ENCODE measurements at regions not wholly inside any gene's neighbourhood (a gene's known extent, or its start where the extent isn't known, plus 50 kb on each side); places are given as distances from the start of the nearest gene placed in this dataset.

- H3K36me3 Mint-ChIP-seq, result no peaks in the 10 kb centered on the region
- H3K4me3 Mint-ChIP-seq, result no peak overlapping the region
- H3K4me2 ChIP-seq, result no peak overlapping the region
- no peaks in the 10 kb centered on the region for H3K9me3 ChIP-seq (ENCODE audit: low read depth)
- no peaks in the 10 kb centered on the region for H3K4me1 Mint-ChIP-seq
- no peaks in the 10 kb centered on the region for H3K79me2 ChIP-seq (ENCODE audit: low read depth)
- no peaks in the 10 kb centered on the region for H3K4me1 ChIP-seq
- H3K27ac Mint-ChIP-seq, result no peak overlapping the region
- no peaks in the 10 kb centered on the region for H3K9me3 Mint-ChIP-seq
- no peak overlapping the region for H3K27ac ChIP-seq
- H3K9ac ChIP-seq, result no peak overlapping the region
- DNase-seq (ENCODE audit: low spot score), result no peak
- peaks cover 3% of the 10 kb centered on the region for H3K27me3 Mint-ChIP-seq (ENCODE audit: insufficient read depth, low read depth)
- TF ChIP-seq EZH2phosphoT487 (IDR thresholded peaks at IDR 0.05), result no peak
- TF ChIP-seq CTCF (IDR thresholded peaks at IDR 0.05), result no peak
- TF ChIP-seq EZH2 (IDR thresholded peaks at IDR 0.05), result no peak
- no peak overlapping the region for H2AFZ ChIP-seq (replicated peaks)
- no peaks in the 10 kb centered on the region for H3F3A ChIP-seq (ENCODE audit: low read depth)
- no peak overlapping the region for H3K4me3 ChIP-seq
- H3K27me3 ChIP-seq, result no peaks in the 10 kb centered on the region
- H3K36me3 ChIP-seq, result no peaks in the 10 kb centered on the region
- H4K20me1 ChIP-seq (ENCODE audit: low read depth), result no peaks in the 10 kb centered on the region
These were observed 51.0 kb upstream of the ARL8B start for GRCh38 chr3:5071061-5071460.

GRCh38 chr3:5072100-5072816, 49.8 kb upstream of the ARL8B start:
- H3K4me2 ChIP-seq, result no peak overlapping the region
- H3K4me3 ChIP-seq, result no peak overlapping the region
- TF ChIP-seq CTCF (IDR thresholded peaks at IDR 0.05) (no peak), EZH2phosphoT487 (IDR thresholded peaks at IDR 0.05) (no peak), EZH2 (IDR thresholded peaks at IDR 0.05) (no peak)
- no peaks in the 10 kb centered on the region for H3K4me1 Mint-ChIP-seq
- no peak overlapping the region for H2AFZ ChIP-seq (replicated peaks)
- H3K27ac ChIP-seq, result no peak overlapping the region
- H3K79me2 ChIP-seq (ENCODE audit: low read depth), result no peaks in the 10 kb centered on the region
- H3F3A ChIP-seq (ENCODE audit: low read depth), result no peaks in the 10 kb centered on the region
- H3K36me3 ChIP-seq, result no peaks in the 10 kb centered on the region
- peaks cover 3% of the 10 kb centered on the region for H3K27me3 Mint-ChIP-seq (ENCODE audit: insufficient read depth, low read depth)
- no peak overlapping the region for H3K27ac Mint-ChIP-seq
- H3K4me3 Mint-ChIP-seq, result no peak overlapping the region
- DNase-seq (ENCODE audit: low spot score), result no peak
- H3K4me1 ChIP-seq, result no peaks in the 10 kb centered on the region
- H4K20me1 ChIP-seq (ENCODE audit: low read depth), result no peaks in the 10 kb centered on the region
- H3K27me3 ChIP-seq, result no peaks in the 10 kb centered on the region
- H3K9me3 ChIP-seq (ENCODE audit: low read depth), result no peaks in the 10 kb centered on the region
- no peaks in the 10 kb centered on the region for H3K9me3 Mint-ChIP-seq
- no peak overlapping the region for H3K9ac ChIP-seq
- no peaks in the 10 kb centered on the region for H3K36me3 Mint-ChIP-seq

All from neural progenitor cell (in vitro differentiated cells).